ENCODE measurements at regions not wholly inside any gene's neighbourhood (a gene's known extent, or its start where the extent isn't known, plus 50 kb on each side); places are given as distances from the start of the nearest gene placed in this dataset.

DNA sequence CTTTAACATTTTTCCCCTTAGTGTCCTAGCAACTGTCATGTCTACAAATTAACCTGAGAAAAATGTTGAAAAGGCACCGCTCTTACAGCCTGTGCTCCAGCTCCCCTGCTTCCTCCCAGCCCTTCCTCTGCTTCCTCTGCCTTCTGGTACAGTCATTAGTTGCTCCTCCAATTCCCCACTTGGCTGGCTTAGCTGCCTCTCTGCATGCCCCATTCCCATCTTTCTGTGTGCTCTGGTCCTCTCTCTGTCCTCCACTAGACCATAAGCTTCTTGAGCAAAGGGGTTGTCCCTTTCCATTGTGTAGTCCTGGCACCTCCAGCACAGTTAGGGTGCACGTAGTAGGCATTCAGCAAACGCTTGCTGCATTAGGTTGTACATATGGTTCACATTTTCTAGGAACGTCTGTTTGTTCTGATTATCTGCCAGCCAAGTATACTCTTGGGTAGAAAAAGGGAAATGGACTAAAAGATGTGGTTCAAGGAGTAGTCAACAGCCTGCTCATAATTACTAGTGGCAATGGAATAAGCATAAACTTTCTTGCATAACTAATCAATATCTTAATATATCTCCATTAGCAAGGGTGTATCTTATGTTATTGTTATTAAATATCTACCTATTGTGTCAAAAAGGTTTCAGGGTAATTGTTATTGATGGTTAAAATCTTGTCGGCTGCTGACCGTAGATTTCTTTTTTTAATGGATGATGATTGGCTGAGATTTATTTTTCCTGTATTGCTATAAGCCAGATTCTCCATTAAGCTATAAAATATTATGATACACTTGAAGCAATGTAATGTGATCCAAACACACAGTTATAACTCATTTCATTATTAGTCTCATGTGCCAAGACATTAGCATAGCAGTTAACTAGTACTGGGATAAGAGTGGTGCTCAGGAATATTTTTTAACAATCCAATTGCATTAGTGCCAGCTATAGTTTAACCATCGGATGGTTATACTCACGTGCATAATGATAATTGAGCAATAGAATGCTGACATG lies 340.1 kb downstream of the SLC4A3 start:
- no TSS peak for BruUV-seq (replicated peaks)
- no peak overlapping the region for H3K4me3 ChIP-seq
- H4K20me1 ChIP-seq (replicated peaks; ENCODE audit: control insufficient read depth, insufficient read depth, low read length), result no peaks in the 10 kb centered on the region
- no peak for ATAC-seq
- intact Hi-C loops (cut with micrococcal nuclease), result no loop called here
- H3K4me2 ChIP-seq (ENCODE audit: insufficient read depth, low read length), result no peak overlapping the region
- H3K27me3 ChIP-seq (ENCODE audit: control insufficient read depth in 2 of 2, insufficient read depth in 2 of 2, low read length in 2 of 2), result no peaks in the 10 kb centered on the region
- CTCF ChIA-PET (ENCODE audit: low intra/inter-chr PET ratio), result no interaction called here
- H3K9me1 ChIP-seq (ENCODE audit: control insufficient read depth, insufficient read depth, low read length), result no peaks in the 10 kb centered on the region
- no peaks in the 10 kb centered on the region for H3K4me1 ChIP-seq (replicated peaks in 1 of 2; ENCODE audit: control insufficient read depth in 2 of 2, insufficient read depth in 2 of 2, low read length in 2 of 2)
- POLR2A ChIA-PET, result no interaction called here
- TF ChIP-seq BRD4 (IDR thresholded peaks at IDR 0.05), result no peak
- no peak for TF ChIP-seq CBX3 (IDR thresholded peaks at IDR 0.05; ENCODE audit: borderline replicate concordance in 1 of 2, low read length in 2 of 2)
- no peak for TF ChIP-seq NCOA6 (IDR thresholded peaks at IDR 0.05)
- TF ChIP-seq KDM4B (IDR thresholded peaks at IDR 0.05; ENCODE audit: borderline replicate concordance in 2 of 2, low read depth in 1 of 2), result no peak
- TF ChIP-seq, protein P1, sequence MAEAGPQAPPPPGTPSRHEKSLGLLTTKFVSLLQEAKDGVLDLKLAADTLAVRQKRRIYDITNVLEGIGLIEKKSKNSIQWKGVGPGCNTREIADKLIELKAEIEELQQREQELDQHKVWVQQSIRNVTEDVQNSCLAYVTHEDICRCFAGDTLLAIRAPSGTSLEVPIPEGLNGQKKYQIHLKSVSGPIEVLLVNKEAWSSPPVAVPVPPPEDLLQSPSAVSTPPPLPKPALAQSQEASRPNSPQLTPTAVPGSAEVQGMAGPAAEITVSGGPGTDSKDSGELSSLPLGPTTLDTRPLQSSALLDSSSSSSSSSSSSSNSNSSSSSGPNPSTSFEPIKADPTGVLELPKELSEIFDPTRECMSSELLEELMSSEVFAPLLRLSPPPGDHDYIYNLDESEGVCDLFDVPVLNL (CRISPR knock-in tag; IDR thresholded peaks at IDR 0.05; ENCODE audit: low read depth), result no peak
- no peak for TF ChIP-seq GABPB2 (CRISPR knock-in tag; conservative IDR thresholded peaks at IDR 0.05)
- TF ChIP-seq PML (IDR thresholded peaks at IDR 0.05; ENCODE audit: low read length), result no peak
- TF ChIP-seq, protein P2, sequence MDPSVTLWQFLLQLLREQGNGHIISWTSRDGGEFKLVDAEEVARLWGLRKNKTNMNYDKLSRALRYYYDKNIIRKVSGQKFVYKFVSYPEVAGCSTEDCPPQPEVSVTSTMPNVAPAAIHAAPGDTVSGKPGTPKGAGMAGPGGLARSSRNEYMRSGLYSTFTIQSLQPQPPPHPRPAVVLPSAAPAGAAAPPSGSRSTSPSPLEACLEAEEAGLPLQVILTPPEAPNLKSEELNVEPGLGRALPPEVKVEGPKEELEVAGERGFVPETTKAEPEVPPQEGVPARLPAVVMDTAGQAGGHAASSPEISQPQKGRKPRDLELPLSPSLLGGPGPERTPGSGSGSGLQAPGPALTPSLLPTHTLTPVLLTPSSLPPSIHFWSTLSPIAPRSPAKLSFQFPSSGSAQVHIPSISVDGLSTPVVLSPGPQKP (CRISPR knock-in tag; IDR thresholded peaks at IDR 0.05), result no peak
- TF ChIP-seq EP400 (IDR thresholded peaks at IDR 0.05), result no peak
- TF ChIP-seq PCBP2 (IDR thresholded peaks at IDR 0.05; ENCODE audit: low read depth, low read length, poor library complexity, severe bottlenecking), result no peak
- no peak for TF ChIP-seq OTX1 (CRISPR knock-in tag; IDR thresholded peaks at IDR 0.05)
- TF ChIP-seq, protein P3, sequence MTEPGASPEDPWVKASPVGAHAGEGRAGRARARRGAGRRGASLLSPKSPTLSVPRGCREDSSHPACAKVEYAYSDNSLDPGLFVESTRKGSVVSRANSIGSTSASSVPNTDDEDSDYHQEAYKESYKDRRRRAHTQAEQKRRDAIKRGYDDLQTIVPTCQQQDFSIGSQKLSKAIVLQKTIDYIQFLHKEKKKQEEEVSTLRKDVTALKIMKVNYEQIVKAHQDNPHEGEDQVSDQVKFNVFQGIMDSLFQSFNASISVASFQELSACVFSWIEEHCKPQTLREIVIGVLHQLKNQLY (CRISPR knock-in tag; conservative IDR thresholded peaks at IDR 0.05), result no peak
- TF ChIP-seq MEF2D (tag; conservative IDR thresholded peaks at IDR 0.05; ENCODE audit: low read depth), result no peak
- no peak for TF ChIP-seq BRD9 (IDR thresholded peaks at IDR 0.05; ENCODE audit: low read depth, partially characterized antibody)
- TF ChIP-seq HSF4 (CRISPR knock-in tag; IDR thresholded peaks at IDR 0.05; ENCODE audit: borderline replicate concordance), result no peak
- no peak for TF ChIP-seq EHMT2 (IDR thresholded peaks at IDR 0.05)
- no peak for TF ChIP-seq ZNF282 (CRISPR knock-in tag; IDR thresholded peaks at IDR 0.05)
- TF ChIP-seq RFX5 (IDR thresholded peaks at IDR 0.05; ENCODE audit: low read depth, low read length), result no peak
- no peak for TF ChIP-seq NFXL1 (CRISPR knock-in tag; IDR thresholded peaks at IDR 0.05)
- no peak for TF ChIP-seq KDM5B (IDR thresholded peaks at IDR 0.05; ENCODE audit: insufficient replicate concordance, low read depth, low read length)
- no peak overlapping the region for H3K9ac ChIP-seq (ENCODE audit: insufficient read depth in 1 of 2, low read depth in 2 of 2, low read length in 2 of 2)
- no peak for FAIRE-seq
- no peaks in the 10 kb centered on the region for H3K36me3 ChIP-seq (ENCODE audit: control insufficient read depth, insufficient read depth, low read length)
- no peak for DNase-seq (ENCODE audit: extremely low read depth in 1 of 4, low spot score in 3 of 4)
- in situ Hi-C loops (cut with MboI), result no loop called here
- H3K9me3 ChIP-seq (replicated peaks; ENCODE audit: control insufficient read depth, insufficient read depth, low read depth, low read length), result no peaks in the 10 kb centered on the region
- H3K27ac ChIP-seq (ENCODE audit: extremely low read depth, low read depth, low read length), result no peak overlapping the region
- no peak overlapping the region for H2AFZ ChIP-seq (ENCODE audit: low read depth, low read length)
- no peaks in the 10 kb centered on the region for H3K79me2 ChIP-seq (ENCODE audit: control insufficient read depth, insufficient read depth, low read length)
- WGBS (ENCODE audit: insufficient coverage, low coverage, missing lambda C conversion rate), result under 1% methylated on average over 8 of the region's 8 CpGs

Data from K562 (cell line).